ENCODE measurements at regions not wholly inside any gene's neighbourhood (a gene's known extent, or its start where the extent isn't known, plus 50 kb on each side); places are given as distances from the start of the nearest gene placed in this dataset.

DNA sequence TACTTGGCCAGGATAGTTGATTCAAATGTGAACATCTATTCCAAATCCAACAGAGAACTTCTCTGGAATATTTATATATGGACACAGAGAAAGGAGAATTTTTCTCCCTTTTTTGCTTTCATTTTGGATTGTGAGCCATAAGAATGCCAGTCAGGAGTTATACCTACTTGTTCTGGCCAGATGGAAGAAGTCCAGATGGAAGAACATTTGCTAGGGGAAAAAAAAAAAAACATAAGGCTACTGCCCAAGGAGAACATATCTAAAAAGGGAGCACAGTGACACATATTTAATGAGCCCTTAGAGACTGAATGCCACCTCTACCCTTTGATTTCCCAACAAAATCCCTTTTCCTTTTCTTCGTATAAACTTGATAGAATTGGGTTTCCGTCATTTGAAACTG, 61.7 kb upstream of the PPP2R2B start:
- DNase-seq (ENCODE audit: low read depth) = no peak

- no peak for DNase-seq (ENCODE audit: low read depth)
Observed at GRCh38 chr5:146944019-146944418, 65.5 kb upstream of the PPP2R2B start.

DNA sequence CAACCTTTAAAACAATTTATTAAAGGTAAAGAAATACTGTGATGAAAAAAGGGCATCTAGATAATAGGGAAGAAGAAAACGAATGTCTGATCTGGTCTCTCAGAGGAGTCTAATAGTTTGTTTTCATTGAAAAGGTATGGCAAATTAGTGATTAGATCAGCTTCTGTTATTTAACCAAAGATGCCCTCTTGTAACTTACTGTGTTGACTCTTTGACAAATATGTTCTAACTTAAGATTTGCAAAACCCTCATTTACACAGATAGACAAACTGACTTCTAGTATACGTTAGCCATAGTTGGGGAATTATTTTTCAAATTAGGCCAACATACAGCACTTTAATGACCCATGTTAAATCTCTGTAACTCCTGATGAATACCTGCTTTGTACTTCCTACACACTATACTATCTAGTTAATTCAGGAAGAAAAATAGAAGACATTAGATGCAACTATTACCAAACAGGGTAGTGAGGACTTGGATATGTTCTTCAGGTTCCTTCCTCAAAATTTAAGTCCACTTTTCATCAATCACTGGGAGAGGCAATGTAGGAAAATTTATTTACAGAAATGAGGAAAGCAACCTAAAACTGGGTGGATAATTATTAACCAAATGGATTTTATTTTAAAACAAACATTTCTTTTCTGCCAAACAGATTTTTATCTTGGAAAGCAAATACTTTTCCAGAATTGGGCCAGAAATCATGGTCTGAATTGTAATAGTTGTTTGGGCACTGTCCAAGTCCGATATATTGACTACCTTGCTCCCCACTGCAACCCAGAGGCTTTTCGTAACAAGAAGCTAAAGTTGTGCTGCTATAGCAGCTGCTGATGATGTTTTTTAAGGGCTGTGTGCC, 66.4 kb upstream of the PPP2R2B start:
- DNase-seq (ENCODE audit: low read depth) = no peak

DNA sequence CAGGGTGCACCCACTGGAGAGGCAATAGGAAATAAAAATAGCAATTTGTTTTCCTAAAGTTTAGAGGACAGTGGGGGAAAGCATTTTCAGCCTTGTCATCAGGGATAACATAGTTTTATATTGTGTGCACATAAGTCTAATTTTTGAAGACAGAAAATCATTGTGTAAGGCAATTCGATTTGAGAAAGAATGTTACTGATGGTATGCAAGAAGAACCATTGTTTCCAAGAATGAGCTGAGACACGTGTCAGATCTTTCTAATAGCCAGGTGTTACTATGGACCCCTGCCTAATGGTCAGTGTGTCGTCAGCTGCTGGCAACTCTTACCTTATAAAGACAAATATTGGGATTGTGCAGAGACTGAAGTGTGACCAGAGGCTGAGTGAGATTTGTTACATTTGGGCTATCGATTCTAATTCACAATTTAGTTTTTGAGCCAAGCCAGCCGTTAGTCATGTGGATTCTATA, 67.1 kb upstream of the PPP2R2B start:
- no peak for DNase-seq (ENCODE audit: low read depth)

- DNase-seq (ENCODE audit: low read depth) = no peak
Observed at GRCh38 chr5:146947181-146947941, 68.8 kb upstream of the PPP2R2B start.

DNA sequence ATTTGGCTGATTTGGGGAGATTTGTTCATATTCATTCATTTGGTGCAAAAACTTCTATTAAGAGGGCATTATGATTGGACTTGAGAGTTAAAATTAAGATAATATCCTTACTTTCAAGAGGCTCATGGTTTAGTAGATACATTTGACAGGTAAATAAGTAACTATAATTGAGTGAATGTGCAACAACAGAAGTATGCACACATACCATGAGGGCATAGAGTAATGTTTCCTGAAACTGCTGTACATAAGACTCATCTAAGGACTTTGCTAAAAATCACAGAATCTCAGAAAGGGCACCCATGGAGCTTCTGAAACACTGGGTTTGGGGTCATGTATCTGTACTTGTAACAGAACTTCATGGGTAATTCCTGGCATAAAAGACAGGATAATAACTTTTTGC, 70.1 kb upstream of the PPP2R2B start:
- DNase-seq (ENCODE audit: low read depth) = no peak

DNA sequence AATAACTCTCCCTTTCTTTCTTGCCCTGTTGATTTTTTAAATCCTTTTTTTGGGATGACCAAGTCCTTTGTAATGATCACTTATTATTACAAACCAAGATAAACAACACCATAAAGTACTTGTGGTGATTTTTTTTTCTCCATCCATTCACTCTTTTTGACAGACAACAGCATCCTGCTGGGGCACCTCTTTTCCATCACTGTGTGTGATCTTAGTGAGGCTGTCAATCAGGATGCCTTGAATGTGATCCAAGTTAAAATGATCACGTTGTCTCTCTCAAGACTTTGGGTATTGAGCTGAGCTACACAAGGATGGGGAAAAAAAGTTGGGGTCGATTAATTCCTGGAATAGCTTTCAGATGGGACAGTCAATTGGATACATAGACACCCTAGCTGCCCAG, 73.6 kb upstream of the PPP2R2B start:
- DNase-seq (ENCODE audit: low read depth) = no peak

- DNase-seq (ENCODE audit: low read depth) = no peak
Observed at GRCh38 chr5:146956217-146956616, 77.7 kb upstream of the PPP2R2B start.

GRCh38 chr5:146959360-146959759, 80.8 kb upstream of the PPP2R2B start:
- DNase-seq (ENCODE audit: low read depth) = no peak

- DNase-seq (ENCODE audit: low read depth) = no peak
Observed at GRCh38 chr5:146962801-146963355, 84.3 kb upstream of the PPP2R2B start.

GRCh38 chr5:146965761-146966659, 87.5 kb upstream of the PPP2R2B start:
- peak; percentile 33 for DNase-seq (ENCODE audit: low read depth)

- no peak for DNase-seq (ENCODE audit: low read depth)
Observed at GRCh38 chr5:146967646-146968045, 89.1 kb upstream of the PPP2R2B start.

- DNase-seq (ENCODE audit: low read depth) = no peak
Observed at GRCh38 chr5:146971401-146971800, 92.8 kb upstream of the PPP2R2B start.

- DNase-seq (ENCODE audit: low read depth) = no peak
Observed at GRCh38 chr5:146986469-146986868, 107.9 kb upstream of the PPP2R2B start.

GRCh38 chr5:146993876-146994530, 115.4 kb upstream of the PPP2R2B start:
- DNase-seq (ENCODE audit: low read depth) = no peak

GRCh38 chr5:146995878-146996277, 117.3 kb upstream of the PPP2R2B start:
- DNase-seq (ENCODE audit: low read depth) = no peak

DNA sequence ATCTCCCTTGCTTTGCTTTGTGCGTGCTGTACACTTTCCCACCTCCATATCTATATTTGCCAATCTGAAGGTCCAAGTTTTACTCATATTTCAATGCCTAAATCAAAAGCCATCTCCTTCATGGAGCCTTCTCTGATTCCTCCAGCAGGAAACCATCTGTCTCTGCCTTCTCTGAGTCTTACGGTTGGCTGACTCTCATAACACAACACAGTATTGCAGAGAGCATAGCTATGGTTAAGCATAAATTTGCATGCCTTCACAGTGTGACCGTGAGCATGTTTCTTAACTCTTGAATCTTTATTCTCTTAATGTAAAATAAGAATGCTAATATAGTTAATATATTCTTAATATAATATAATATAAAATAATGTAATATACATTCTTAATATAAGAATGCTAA, 136.8 kb upstream of the PPP2R2B start:
- DNase-seq (ENCODE audit: low read depth) = no peak

DNA sequence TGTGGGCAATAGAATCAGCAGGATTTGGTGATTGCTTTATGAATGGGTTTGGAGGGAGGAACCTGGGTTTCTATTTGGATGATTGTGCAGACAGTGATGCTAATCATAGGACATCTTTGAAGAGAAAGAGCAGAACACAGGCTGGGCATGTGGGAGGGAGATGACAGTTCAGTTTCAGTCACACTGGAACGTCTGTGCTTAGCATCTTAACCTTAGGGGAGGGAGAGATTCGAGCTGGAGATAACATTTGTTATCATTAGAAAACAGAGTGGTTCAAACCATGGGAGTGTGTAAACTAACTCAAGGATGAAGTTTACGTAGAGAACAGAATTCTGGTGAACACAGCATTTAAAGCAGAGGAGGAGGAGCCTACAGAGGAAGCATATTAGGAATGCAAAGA, 138.6 kb upstream of the PPP2R2B start:
- DNase-seq (ENCODE audit: low read depth) = no peak

GRCh38 chr5:147017621-147018020, 139.1 kb upstream of the PPP2R2B start:
- no peak for DNase-seq (ENCODE audit: low read depth)

GRCh38 chr5:147018812-147019211, 140.3 kb upstream of the PPP2R2B start:
- DNase-seq (ENCODE audit: low read depth) = no peak

- DNase-seq (ENCODE audit: low read depth) = no peak
Observed at GRCh38 chr5:147036691-147037245, 158.2 kb upstream of the PPP2R2B start.
